HEK293 (cell line): ENCODE measurements at regions not wholly inside any gene's neighbourhood (a gene's known extent, or its start where the extent isn't known, plus 50 kb on each side); places are given as distances from the start of the nearest gene placed in this dataset.

Source experiments
- CTCF ChIA-PET: fragments of 350-600 bp; formaldehyde crosslinking; extraction: SDS; loops from one replicate; lab custom pipeline; 2021; ENCODE audit warnings: antibody characterized with exemption; lab: Yijun Ruan, JAX
- POLR2A ChIA-PET: fragments of 300-600 bp; formaldehyde crosslinking; extraction: SDS; loops from one replicate; lab custom pipeline; 2020; ENCODE audit warnings: antibody characterized with exemption, inconsistent platforms; lab: Yijun Ruan, JAX
- H3K27ac ChIP-seq: fragments of 200-500 bp; sonication (Bioruptor generic); 2 replicates; pipeline ENCODE4 v1.5.1; 2014; ENCODE audit warnings: low read depth, low read length, control low read depth, inconsistent platforms; ENCODE audit errors: extremely low read depth
- H3K36me3 ChIP-seq, 2 experiments: fragments of 200-500 bp in 1 of 2; sonication (Bioruptor generic) in 1 of 2; 1 replicate in 1 of 2; 2 replicates in 1 of 2; pipeline ENCODE4 v1.5.1; 2014 to 2017; ENCODE audit warnings: inconsistent platforms in 2 of 2, low read length in 2 of 2; ENCODE audit not compliant: control insufficient read depth in 2 of 2, insufficient read depth in 1 of 2
- H3K4me1 ChIP-seq: fragments of 200-500 bp; sonication (Bioruptor generic); 2 replicates; pipeline ENCODE4 v1.5.1; 2014; ENCODE audit warnings: mild to moderate bottlenecking, low read length, inconsistent platforms; ENCODE audit not compliant: control insufficient read depth, insufficient read depth
- H3K4me3 ChIP-seq: 2 replicates; pipeline ENCODE4 v1.5.1; 2011; ENCODE audit warnings: low read depth, mild to moderate bottlenecking, control low read depth, low read length, moderate library complexity
- H3K9me3 ChIP-seq: fragments of 200-500 bp; sonication (Bioruptor generic); 2 replicates; pipeline ENCODE4 v1.5.1; 2014; ENCODE audit warnings: low read depth, low read length, inconsistent platforms; ENCODE audit not compliant: control insufficient read depth, insufficient read depth
- GLI2 ChIP-seq: fragments of 450-650 bp; formaldehyde crosslinking; IDR thresholded peaks from 2 replicates; pipeline ENCODE4; 2017; ENCODE audit warnings: missing biosample characterization, missing genetic modification characterization, low read depth, borderline replicate concordance
- KLF9 ChIP-seq: fragments of 450-650 bp; formaldehyde crosslinking; IDR thresholded peaks from 2 replicates; pipeline ENCODE4 v1.5.1; 2016; ENCODE audit warnings: missing biosample characterization, missing genetic modification characterization, low read depth
- PRDM10 ChIP-seq: fragments of 450-650 bp; formaldehyde crosslinking; IDR thresholded peaks from 2 replicates; pipeline ENCODE4 v1.5.1; 2016; ENCODE audit warnings: missing biosample characterization, missing genetic modification characterization
- PRDM2 ChIP-seq: fragments of 450-650 bp; formaldehyde crosslinking; IDR thresholded peaks from 2 replicates; pipeline ENCODE4 v1.5.1; 2016; ENCODE audit warnings: missing biosample characterization, missing genetic modification characterization, borderline replicate concordance
- ZNF169 ChIP-seq: fragments of 450-650 bp; formaldehyde crosslinking; IDR thresholded peaks from 2 replicates; pipeline ENCODE4 v1.5.1; 2016; ENCODE audit warnings: missing biosample characterization, missing genetic modification characterization
- ZNF202 ChIP-seq: fragments of 450-650 bp; formaldehyde crosslinking; IDR thresholded peaks from 2 replicates; pipeline ENCODE4 v1.5.1; 2016; ENCODE audit warnings: missing biosample characterization, missing genetic modification characterization, borderline replicate concordance
- ZNF311 ChIP-seq: fragments of 450-650 bp; formaldehyde crosslinking; IDR thresholded peaks from 2 replicates; pipeline ENCODE4 v1.5.1; 2017; ENCODE audit warnings: missing biosample characterization, missing genetic modification characterization, borderline replicate concordance
- ZNF398 ChIP-seq: fragments of 450-650 bp; formaldehyde crosslinking; IDR thresholded peaks from 2 replicates; pipeline ENCODE4 v1.5.1; 2017; ENCODE audit warnings: missing biosample characterization, missing genetic modification characterization
- ZNF513 ChIP-seq: fragments of 450-650 bp; IDR thresholded peaks from 2 replicates; pipeline ENCODE4 v1.5.1; 2018; ENCODE audit warnings: missing biosample characterization, missing genetic modification characterization
- ZNF521 ChIP-seq: fragments of 450-650 bp; formaldehyde crosslinking; IDR thresholded peaks from 2 replicates; pipeline ENCODE4 v1.5.1; 2017; ENCODE audit warnings: missing biosample characterization, mild to moderate bottlenecking, missing genetic modification characterization
- ZNF768 ChIP-seq: fragments of 450-650 bp; formaldehyde crosslinking; IDR thresholded peaks from 2 replicates; pipeline ENCODE4 v1.5.1; 2018; ENCODE audit warnings: missing biosample characterization, mild to moderate bottlenecking, missing genetic modification characterization
- ZNF843 ChIP-seq: fragments of 450-650 bp; formaldehyde crosslinking; IDR thresholded peaks from 2 replicates; pipeline ENCODE4 v1.5.1; 2016; ENCODE audit warnings: missing biosample characterization, missing genetic modification characterization

- TF ChIP-seq ZNF311 (tag by site-specific recombination) = no peak
- TF ChIP-seq, all 188 proteins: peak for 0
Observed at GRCh38 chr3:147975165-147975564, 566.0 kb downstream of the ZIC1 start (continued).

GRCh38 chr3:147977001-147977400, 567.8 kb downstream of the ZIC1 start:
- no peaks in the 10 kb centered on the region for H3K36me3 ChIP-seq
- TF ChIP-seq ZNF521 = no peak
- TF ChIP-seq ZNF311 (tag by site-specific recombination) = no peak
- TF ChIP-seq KLF9 (tag by site-specific recombination) = no peak
- TF ChIP-seq GLI2 (tag by site-specific recombination) = no peak
- no peak for TF ChIP-seq PRDM2 (tag by site-specific recombination)
- no peak for TF ChIP-seq ZNF843
- TF ChIP-seq ZNF202 (tag by site-specific recombination) = no peak
- no peak for TF ChIP-seq ZNF169 (tag by site-specific recombination)
- no peak for TF ChIP-seq ZNF768 (tag by site-specific recombination)
- no peak for TF ChIP-seq PRDM10 (tag by site-specific recombination)
- TF ChIP-seq ZNF398 = no peak
- TF ChIP-seq ZNF513 (tag by site-specific recombination) = no peak
- CTCF ChIA-PET = no interaction called here
- no peaks in the 10 kb centered on the region for H3K4me1 ChIP-seq
- H3K27ac ChIP-seq = no peak overlapping the region
- H3K9me3 ChIP-seq = no peaks in the 10 kb centered on the region
- POLR2A ChIA-PET = no interaction called here
- no peak overlapping the region for H3K4me3 ChIP-seq
